ENCODE measurements at regions not wholly inside any gene's neighbourhood (a gene's known extent, or its start where the extent isn't known, plus 50 kb on each side); places are given as distances from the start of the nearest gene placed in this dataset.

DNA sequence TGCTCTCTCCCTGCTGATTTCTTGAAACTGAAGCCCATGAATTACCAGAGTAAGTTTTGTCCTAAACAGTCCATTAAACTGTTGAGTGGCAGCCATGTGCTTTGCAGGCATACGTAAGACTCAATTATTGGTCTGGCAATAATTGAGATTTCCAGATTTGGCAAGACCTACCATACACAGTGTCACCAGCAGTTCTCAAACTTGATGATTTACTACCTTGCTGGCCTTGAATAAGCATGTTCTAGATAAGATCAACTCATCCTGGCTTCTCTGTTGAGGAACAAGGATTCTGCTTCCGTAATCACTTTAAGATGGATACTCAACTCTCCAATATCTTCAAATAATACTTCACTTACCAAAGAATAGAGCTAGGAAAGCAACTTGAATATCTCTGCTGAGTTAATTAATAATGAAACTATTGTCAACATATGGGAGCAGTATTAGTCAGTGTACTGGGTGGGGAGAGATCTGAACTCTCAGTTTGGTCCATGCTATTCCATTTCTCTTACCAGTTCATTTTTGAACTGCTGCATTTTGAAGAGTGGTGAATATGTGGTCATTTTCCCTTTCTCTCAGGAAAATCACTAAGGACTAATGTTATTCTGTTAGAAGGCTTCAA lies 181.4 kb downstream of the IPMK start:
- Histone ChIP-seq H3K4me3 (no peak overlapping the region), H3K27ac (no peak overlapping the region), H3K4me1 (no peaks in the 10 kb centered on the region), H3K9me3 (no peaks in the 10 kb centered on the region), H3K36me3 (no peaks in the 10 kb centered on the region), H3K27me3 (no peaks in the 10 kb centered on the region)
- TF ChIP-seq, protein P1, sequence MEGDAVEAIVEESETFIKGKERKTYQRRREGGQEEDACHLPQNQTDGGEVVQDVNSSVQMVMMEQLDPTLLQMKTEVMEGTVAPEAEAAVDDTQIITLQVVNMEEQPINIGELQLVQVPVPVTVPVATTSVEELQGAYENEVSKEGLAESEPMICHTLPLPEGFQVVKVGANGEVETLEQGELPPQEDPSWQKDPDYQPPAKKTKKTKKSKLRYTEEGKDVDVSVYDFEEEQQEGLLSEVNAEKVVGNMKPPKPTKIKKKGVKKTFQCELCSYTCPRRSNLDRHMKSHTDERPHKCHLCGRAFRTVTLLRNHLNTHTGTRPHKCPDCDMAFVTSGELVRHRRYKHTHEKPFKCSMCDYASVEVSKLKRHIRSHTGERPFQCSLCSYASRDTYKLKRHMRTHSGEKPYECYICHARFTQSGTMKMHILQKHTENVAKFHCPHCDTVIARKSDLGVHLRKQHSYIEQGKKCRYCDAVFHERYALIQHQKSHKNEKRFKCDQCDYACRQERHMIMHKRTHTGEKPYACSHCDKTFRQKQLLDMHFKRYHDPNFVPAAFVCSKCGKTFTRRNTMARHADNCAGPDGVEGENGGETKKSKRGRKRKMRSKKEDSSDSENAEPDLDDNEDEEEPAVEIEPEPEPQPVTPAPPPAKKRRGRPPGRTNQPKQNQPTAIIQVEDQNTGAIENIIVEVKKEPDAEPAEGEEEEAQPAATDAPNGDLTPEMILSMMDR (IDR thresholded peaks at IDR 0.05), result no peak
- DNase-seq, result no peak
- intact Hi-C loops (cut with DNase I; ENCODE audit: low total_unique reads), result no loop called here

DNA sequence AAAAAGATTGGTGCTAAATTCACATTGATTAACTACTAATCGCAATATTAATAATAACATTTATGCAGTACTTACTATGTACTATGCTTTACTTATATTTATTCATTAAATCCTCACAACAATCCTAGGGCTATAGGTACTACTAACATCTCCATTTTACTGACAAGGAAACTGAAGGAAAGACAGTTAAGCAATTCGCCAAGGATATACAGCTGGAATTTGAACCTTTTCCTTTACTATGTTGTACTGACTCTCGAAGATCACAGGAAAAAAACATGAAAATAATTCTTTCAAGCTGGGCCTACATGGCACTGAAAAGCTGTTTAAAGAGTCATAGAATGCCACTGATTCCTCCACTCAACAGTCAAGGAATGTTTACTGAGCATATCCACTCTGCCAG lies 185.4 kb downstream of the IPMK start:
- no peaks in the 10 kb centered on the region for H3K4me1 ChIP-seq
- intact Hi-C loops (cut with DNase I; ENCODE audit: low total_unique reads), result no loop called here
- H3K27ac ChIP-seq, result no peak overlapping the region
- TF ChIP-seq, protein P1 (IDR thresholded peaks at IDR 0.05), result no peak
- H3K27me3 ChIP-seq, result no peaks in the 10 kb centered on the region
- DNase-seq, result no peak
- no peak overlapping the region for H3K4me3 ChIP-seq
- H3K9me3 ChIP-seq, result no peaks in the 10 kb centered on the region
- H3K36me3 ChIP-seq, result no peaks in the 10 kb centered on the region

DNA sequence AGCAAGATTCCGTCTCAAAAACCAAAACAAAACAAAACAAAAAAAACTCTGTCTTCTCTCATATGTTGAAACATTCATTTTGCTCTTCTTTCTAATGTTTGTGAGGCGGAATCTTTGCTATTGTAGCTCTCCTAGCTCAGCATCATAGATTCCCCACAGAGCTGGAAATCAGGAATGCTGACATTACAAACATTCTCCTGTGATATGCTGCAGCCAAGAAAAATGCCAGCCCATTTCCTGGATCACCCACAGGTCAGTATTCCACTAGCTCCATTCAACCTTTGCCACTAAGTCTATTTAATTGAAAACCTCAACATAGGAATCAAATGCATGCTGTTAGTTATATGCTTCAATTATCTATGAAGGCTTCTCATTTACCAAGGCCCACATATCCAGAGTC lies 186.3 kb downstream of the IPMK start:
- Histone ChIP-seq H3K4me3 (no peak overlapping the region), H3K27ac (no peak overlapping the region), H3K27me3 (no peaks in the 10 kb centered on the region), H3K9me3 (no peaks in the 10 kb centered on the region), H3K4me1 (no peaks in the 10 kb centered on the region), H3K36me3 (no peaks in the 10 kb centered on the region)
- intact Hi-C loops (cut with DNase I; ENCODE audit: low total_unique reads), result no loop called here
- TF ChIP-seq, protein P1 (IDR thresholded peaks at IDR 0.05), result no peak
- no peak for DNase-seq

DNA sequence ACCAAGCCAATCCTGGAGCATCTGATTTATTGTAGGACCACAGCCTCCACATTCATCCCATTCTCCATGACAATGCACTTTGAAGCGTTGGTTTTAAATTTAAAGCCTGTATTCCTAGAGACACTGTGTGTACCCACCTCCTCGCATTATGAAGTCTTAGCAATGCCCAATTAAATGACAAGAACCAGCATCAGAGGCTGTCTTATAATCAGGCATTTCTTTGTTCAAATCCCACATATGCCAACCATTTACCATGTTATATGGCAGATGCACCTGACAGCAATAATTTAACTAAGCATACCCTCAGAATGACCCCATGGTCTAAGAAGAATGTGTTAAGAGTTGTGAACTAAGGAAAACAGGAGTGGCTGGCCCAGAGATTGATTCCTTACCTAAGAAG lies 188.2 kb downstream of the IPMK start:
- Histone ChIP-seq H3K36me3 (no peaks in the 10 kb centered on the region), H3K4me3 (no peak overlapping the region), H3K9me3 (no peaks in the 10 kb centered on the region), H3K27me3 (no peaks in the 10 kb centered on the region), H3K27ac (no peak overlapping the region), H3K4me1 (no peaks in the 10 kb centered on the region)
- DNase-seq, result no peak
- intact Hi-C loops (cut with DNase I; ENCODE audit: low total_unique reads), result no loop called here
- TF ChIP-seq, protein P1 (IDR thresholded peaks at IDR 0.05), result no peak

DNA sequence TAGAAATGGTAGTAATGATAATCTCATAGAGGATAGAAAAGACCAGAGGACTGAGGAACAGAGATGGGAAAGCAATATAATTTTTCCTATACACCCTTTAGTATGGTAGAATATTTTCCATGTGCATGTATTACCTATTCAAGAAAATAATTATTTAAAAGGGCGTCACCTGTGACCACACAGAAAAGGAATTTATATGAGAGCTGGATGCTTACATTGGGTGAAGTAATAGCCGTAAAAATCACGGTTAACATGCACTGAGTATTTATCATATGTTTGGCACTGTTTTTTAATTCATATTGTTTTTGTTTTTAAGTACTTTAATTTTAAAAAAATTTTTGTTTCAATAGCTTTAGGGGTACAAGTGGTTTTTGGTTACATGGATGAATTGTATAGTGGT lies 195.1 kb downstream of the IPMK start:
- Histone ChIP-seq H3K9me3 (no peaks in the 10 kb centered on the region), H3K4me1 (no peaks in the 10 kb centered on the region), H3K36me3 (no peaks in the 10 kb centered on the region), H3K27me3 (no peaks in the 10 kb centered on the region), H3K27ac (no peak overlapping the region), H3K4me3 (no peak overlapping the region)
- intact Hi-C loops (cut with DNase I; ENCODE audit: low total_unique reads), result no loop called here
- no peak for DNase-seq
- TF ChIP-seq, protein P1 (IDR thresholded peaks at IDR 0.05), result no peak

DNA sequence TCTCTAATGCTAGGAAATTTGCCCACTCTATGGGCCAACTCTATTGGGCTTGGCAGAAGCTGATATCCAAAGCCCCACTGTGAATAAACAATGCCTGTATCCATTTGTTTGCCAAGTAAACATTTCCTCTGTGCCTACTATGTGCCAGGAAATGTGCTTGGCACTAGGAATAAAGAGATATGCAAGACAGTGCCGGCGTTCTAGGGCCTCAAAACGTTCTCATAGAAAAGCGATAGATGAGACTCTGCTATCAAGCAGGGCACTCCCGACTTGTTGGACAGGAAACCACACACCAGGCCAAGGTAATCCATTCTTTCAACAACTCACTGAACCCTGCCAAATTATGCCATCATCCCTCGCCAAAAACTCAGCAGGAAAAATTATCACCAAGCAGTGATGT lies 196.7 kb downstream of the IPMK start:
- H3K4me1 ChIP-seq, result no peaks in the 10 kb centered on the region
- DNase-seq, result no peak
- H3K36me3 ChIP-seq, result no peaks in the 10 kb centered on the region
- no peaks in the 10 kb centered on the region for H3K9me3 ChIP-seq
- TF ChIP-seq, protein P1 (IDR thresholded peaks at IDR 0.05), result no peak
- H3K27me3 ChIP-seq, result no peaks in the 10 kb centered on the region
- no peak overlapping the region for H3K4me3 ChIP-seq
- no peak overlapping the region for H3K27ac ChIP-seq
- intact Hi-C loops (cut with DNase I; ENCODE audit: low total_unique reads), result no loop called here

Measured in tibial artery (tissue), 4 donors.